CD14-positive monocyte (primary cell): ENCODE measurements at regions not wholly inside any gene's neighbourhood (a gene's known extent, or its start where the extent isn't known, plus 50 kb on each side); places are given as distances from the start of the nearest gene placed in this dataset.
"Not testable (repeated sequence)": the region's sequence is repeated elsewhere in the genome, so short reads cannot be mapped to it uniquely, and the experiment has no call there.

Experiments used
- DNase-seq, 3 donors: peaks; one replicate each; pipeline ENCODE4 v3.0.0-alpha.2; 2011 to 2022
- H2AFZ ChIP-seq: 2 replicates; pipeline ENCODE4 v1.6.0; 2012; ENCODE audit warnings: mild to moderate bottlenecking, low read depth, low read length, inconsistent platforms; ENCODE audit not compliant: insufficient read depth, poor library complexity, severe bottlenecking
- H3K27ac ChIP-seq, 2 donors: 1 replicate in 1 of 2; 2 replicates in 1 of 2; pipeline ENCODE4 v1.5.1; 2012 to 2013; ENCODE audit warnings: low read length in 2 of 2, control low read depth in 1 of 2, inconsistent platforms in 1 of 2, low read depth in 1 of 2, mild to moderate bottlenecking in 1 of 2
- H3K27me3 ChIP-seq, 2 donors: one replicate each; pipeline versions ENCODE4 v1.6.0 to v1.6.1; 2011 to 2013; ENCODE audit warnings: low read length in 2 of 2; ENCODE audit not compliant: control insufficient read depth in 2 of 2, insufficient read depth in 2 of 2
- H3K36me3 ChIP-seq, 2 donors: replicated peaks in 1 of 2; 1 replicate in 1 of 2; 2 replicates in 1 of 2; pipeline versions ENCODE4 v1.5.1 to v1.6.1; 2012 to 2013; ENCODE audit warnings: low read length in 2 of 2, control low read depth in 1 of 2, inconsistent platforms in 1 of 2, mild to moderate bottlenecking in 1 of 2; ENCODE audit not compliant: insufficient read depth in 2 of 2, control insufficient read depth in 1 of 2
- H3K4me1 ChIP-seq, 2 donors: 1 replicate in 1 of 2; 2 replicates in 1 of 2; pipeline versions ENCODE4 v1.5.1 to v1.6.1; 2012 to 2013; ENCODE audit warnings: low read length in 2 of 2, control low read depth in 1 of 2, inconsistent platforms in 1 of 2, mild to moderate bottlenecking in 1 of 2, moderate library complexity in 1 of 2; ENCODE audit not compliant: insufficient read depth in 2 of 2, control insufficient read depth in 1 of 2
- H3K4me2 ChIP-seq: replicated peaks from 2 replicates; pipeline ENCODE3; 2012; ENCODE audit warnings: low read length, moderate library complexity, mild to moderate bottlenecking; ENCODE audit not compliant: poor library complexity, severe bottlenecking; ENCODE audit errors: extremely low read depth
- H3K4me3 ChIP-seq, 3 experiments: fragments of 200-600 bp in 1 of 3; sonication (generic) in 1 of 3; replicated peaks in 1 of 3; 1 replicate in 2 of 3; 2 replicates in 1 of 3; pipeline ENCODE4 v1.5.1; 2011 to 2013; ENCODE audit warnings: low read length in 3 of 3, mild to moderate bottlenecking in 3 of 3, control low read depth in 2 of 3, low read depth in 2 of 3, inconsistent platforms in 1 of 3, moderate library complexity in 1 of 3
- H3K79me2 ChIP-seq: 2 replicates; pipeline ENCODE4 v1.6.0; 2012; ENCODE audit warnings: mild to moderate bottlenecking, control low read depth, inconsistent platforms, low read length, moderate library complexity; ENCODE audit not compliant: insufficient read depth
- H3K9ac ChIP-seq: 2 replicates; pipeline ENCODE4 v1.6.0; 2017; ENCODE audit warnings: low read length, mild to moderate bottlenecking; ENCODE audit not compliant: insufficient read depth, poor library complexity, severe bottlenecking
- H3K9me3 ChIP-seq, 2 donors: replicated peaks in 1 of 2; 1 replicate in 1 of 2; 2 replicates in 1 of 2; pipeline versions ENCODE4 v1.5.1 to v1.6.1; 2012 to 2013; ENCODE audit warnings: low read length in 2 of 2, control low read depth in 1 of 2; ENCODE audit not compliant: control insufficient read depth in 1 of 2, insufficient read depth in 1 of 2
- H4K20me1 ChIP-seq: 2 replicates; pipeline ENCODE4 v1.6.0; 2012; ENCODE audit warnings: mild to moderate bottlenecking, low read length, control low read depth, moderate library complexity; ENCODE audit not compliant: insufficient read depth
- H3K27ac Mint-ChIP-seq, 7 donors: one replicate each; pipeline ENCODE4 v1.8.0; 2020; ENCODE audit warnings: mild to moderate bottlenecking in 7 of 7, mixed read lengths in 7 of 7, moderate library complexity in 6 of 7, inconsistent platforms in 2 of 7
- H3K27me3 Mint-ChIP-seq, 3 donors: one replicate each; pipeline ENCODE4 v1.8.0; 2021 to 2022; ENCODE audit warnings: low read depth in 3 of 3, mild to moderate bottlenecking in 3 of 3, mixed read lengths in 3 of 3, moderate library complexity in 3 of 3, inconsistent platforms in 1 of 3
- H3K36me3 Mint-ChIP-seq, 2 donors: one replicate each; pipeline ENCODE4 v1.8.0; 2020; ENCODE audit warnings: mixed read lengths in 2 of 2, inconsistent platforms in 1 of 2, mild to moderate bottlenecking in 1 of 2
- H3K4me1 Mint-ChIP-seq: one replicate; pipeline ENCODE4 v1.8.0; 2020; ENCODE audit warnings: mild to moderate bottlenecking, mixed read lengths
- H3K4me3 Mint-ChIP-seq, 2 donors: one replicate each; pipeline ENCODE4 v1.8.0; 2020; ENCODE audit warnings: mild to moderate bottlenecking in 2 of 2, mixed read lengths in 2 of 2, moderate library complexity in 1 of 2
- H3K9me3 Mint-ChIP-seq, 7 donors: one replicate each; pipeline ENCODE4 v1.8.0; 2020 to 2022; ENCODE audit warnings: mixed read lengths in 7 of 7, mild to moderate bottlenecking in 6 of 7, moderate library complexity in 6 of 7, inconsistent platforms in 2 of 7
- CTCF ChIP-seq: fragments of 200-600 bp; IDR thresholded peaks from one replicate; pipeline ENCODE4 v1.8.0; 2022; ENCODE audit warnings: antibody characterized with exemption, mild to moderate bottlenecking
- WGBS: methylation state at CpG from one replicate; pipeline ENCODE4 v1.1.5; 2013; ENCODE audit warnings: missing lambda C conversion rate; ENCODE audit not compliant: insufficient coverage; 5-methylcytosine and 5-hydroxymethylcytosine counted together
- intact Hi-C, 2 donors: fragments of 100-400 bp; cut with micrococcal nuclease; formaldehyde crosslinking; loops; one replicate each; pipeline versions ENCODE4 v1.15.0 to v1.15.1; 2023

GRCh38 chr11:23473782-23474181 lies 613.5 kb upstream of the CCDC179 start:
- no peaks in the 10 kb centered on the region for H3K27me3 ChIP-seq
- DNase-seq = no peak
- intact Hi-C loops = no loop called here
- Mint-ChIP-seq H3K27me3 (peaks cover 0 to 2% (median 0%) of the 10 kb centered on the region in 3 donors), H3K27ac (no peak overlapping the region), H3K36me3 (no peaks in the 10 kb centered on the region), H3K4me1 (no peaks in the 10 kb centered on the region), H3K9me3 (peaks cover 0 to 5% (median 3%) of the 10 kb centered on the region in 7 donors), H3K4me3 (no peak overlapping the region)
- no peaks in the 10 kb centered on the region for H3K79me2 ChIP-seq
- no peak overlapping the region for H3K4me3 ChIP-seq
- H2AFZ ChIP-seq = no peak overlapping the region
- H3K9me3 ChIP-seq = no peaks in the 10 kb centered on the region
- no peaks in the 10 kb centered on the region for H4K20me1 ChIP-seq
- no peak overlapping the region for H3K9ac ChIP-seq
- H3K4me2 ChIP-seq = no peak overlapping the region
- TF ChIP-seq CTCF = no peak
- H3K27ac ChIP-seq = no peak overlapping the region
- H3K36me3 ChIP-seq = no peaks in the 10 kb centered on the region
- no peaks in the 10 kb centered on the region for H3K4me1 ChIP-seq

GRCh38 chr11:23480736-23481135 lies 620.5 kb upstream of the CCDC179 start:
- Histone ChIP-seq H3K9me3 (peaks cover 5 to 15% of the 10 kb centered on the region in 2 donors), H3K4me3 (no peak overlapping the region), H3K4me1 (no peaks in the 10 kb centered on the region), H3K27me3 (no peaks in the 10 kb centered on the region), H3K4me2 (no peak overlapping the region), H2AFZ (no peak overlapping the region), H3K79me2 (no peaks in the 10 kb centered on the region), H3K9ac (no peak overlapping the region), H4K20me1 (no peaks in the 10 kb centered on the region), H3K27ac (no peak overlapping the region), H3K36me3 (no peaks in the 10 kb centered on the region)
- H3K4me1 Mint-ChIP-seq = no peaks in the 10 kb centered on the region
- H3K27ac Mint-ChIP-seq = no peak overlapping the region
- H3K9me3 Mint-ChIP-seq = peaks cover 2 to 21% (median 10%) of the 10 kb centered on the region in 7 donors
- DNase-seq = no peak
- H3K36me3 Mint-ChIP-seq = no peaks in the 10 kb centered on the region
- intact Hi-C loops = no loop called here
- H3K27me3 Mint-ChIP-seq = peaks cover 0 to 2% (median 0%) of the 10 kb centered on the region in 3 donors
- no peak overlapping the region for H3K4me3 Mint-ChIP-seq
- no peak for TF ChIP-seq CTCF

- H3K27ac ChIP-seq, H3K4me3 ChIP-seq, H3K4me2 ChIP-seq, H3K4me1 ChIP-seq, H3K4me1 Mint-ChIP-seq, H3K4me3 Mint-ChIP-seq, H3K27me3 Mint-ChIP-seq, H3K27ac Mint-ChIP-seq, H3K9ac ChIP-seq, H3K27me3 ChIP-seq, H3K36me3 ChIP-seq, intact Hi-C loops, H4K20me1 ChIP-seq, H2AFZ ChIP-seq, DNase-seq, H3K36me3 Mint-ChIP-seq, H3K79me2 ChIP-seq: not testable (repeated sequence)
- H3K9me3 Mint-ChIP-seq = peaks cover 2 to 19% (median 12%) of the 10 kb centered on the region in 7 donors
- peaks cover 5 to 15% of the 10 kb centered on the region in 2 donors for H3K9me3 ChIP-seq
- 100% methylated on average over 1 of the region's 3 CpGs for WGBS
Measured at GRCh38 chr11:23484146-23484545, 623.9 kb upstream of the CCDC179 start.

GRCh38 chr11:23484618-23485017 lies 624.3 kb upstream of the CCDC179 start:
- H3K36me3 ChIP-seq, H3K79me2 ChIP-seq, DNase-seq, H3K4me3 Mint-ChIP-seq, H3K9ac ChIP-seq, H3K27ac Mint-ChIP-seq, H3K27me3 Mint-ChIP-seq, H3K36me3 Mint-ChIP-seq, H3K4me1 ChIP-seq, H2AFZ ChIP-seq, H3K27me3 ChIP-seq, H3K4me1 Mint-ChIP-seq, intact Hi-C loops, H3K4me2 ChIP-seq, H3K27ac ChIP-seq, H3K4me3 ChIP-seq, H4K20me1 ChIP-seq: not testable (repeated sequence)
- WGBS = 90% methylated on average over 3 of the region's 3 CpGs
- peaks cover 5 to 15% of the 10 kb centered on the region in 2 donors for H3K9me3 ChIP-seq
- peaks cover 2 to 19% (median 12%) of the 10 kb centered on the region in 7 donors for H3K9me3 Mint-ChIP-seq
